NCI-H2227 (cell line): ENCODE measurements at regions not wholly inside any gene's neighbourhood (a gene's known extent, or its start where the extent isn't known, plus 50 kb on each side); places are given as distances from the start of the nearest gene placed in this dataset.
"Not testable (repeated sequence)": the region's sequence is repeated elsewhere in the genome, so short reads cannot be mapped to it uniquely, and the experiment has no call there.

Experiments
- DNase-seq: peaks from one replicate; lab custom pipeline; 2025; ENCODE audit not compliant: unreplicated experiment; lab: John Stamatoyannopoulos, UW

DNA sequence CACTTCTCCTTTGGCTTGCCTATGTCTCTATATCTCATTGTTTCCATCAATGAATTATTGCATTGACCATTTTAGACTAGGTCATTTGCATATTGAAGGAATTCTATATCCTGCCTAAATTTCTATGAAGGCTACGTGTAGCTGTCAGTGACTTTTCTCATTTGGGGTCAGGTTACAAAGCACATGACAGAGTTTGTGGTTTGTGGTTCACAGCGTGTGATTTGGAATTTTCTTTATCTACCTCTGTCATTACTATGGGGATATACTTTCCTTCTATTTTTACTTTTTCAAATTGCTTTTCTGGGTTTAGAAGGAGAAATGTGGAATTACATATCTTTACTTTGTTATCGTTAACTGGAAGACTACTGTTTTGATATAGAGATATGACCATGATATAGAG, 317.3 kb upstream of the CFAP20DC start:
- no peak for DNase-seq

DNA sequence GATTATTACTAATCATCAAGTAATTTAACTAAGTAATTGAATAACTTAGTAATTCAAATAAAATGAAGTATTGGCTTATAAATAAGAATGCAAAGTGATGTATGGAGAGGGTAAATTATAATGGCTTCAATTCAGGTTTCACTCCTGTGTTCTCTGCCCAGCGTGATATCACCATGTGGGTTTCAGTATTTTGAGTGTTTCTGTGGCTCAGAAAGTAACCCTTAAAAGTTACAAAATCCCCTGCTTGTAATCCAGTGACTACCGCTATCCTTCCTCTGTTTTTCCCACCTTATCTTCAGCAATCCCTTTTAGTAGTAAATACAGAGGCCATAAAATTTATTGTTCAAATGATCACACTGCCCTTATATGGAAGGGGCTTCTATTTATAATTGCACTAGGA, 316.4 kb upstream of the CFAP20DC start:
- DNase-seq, result no peak

DNA sequence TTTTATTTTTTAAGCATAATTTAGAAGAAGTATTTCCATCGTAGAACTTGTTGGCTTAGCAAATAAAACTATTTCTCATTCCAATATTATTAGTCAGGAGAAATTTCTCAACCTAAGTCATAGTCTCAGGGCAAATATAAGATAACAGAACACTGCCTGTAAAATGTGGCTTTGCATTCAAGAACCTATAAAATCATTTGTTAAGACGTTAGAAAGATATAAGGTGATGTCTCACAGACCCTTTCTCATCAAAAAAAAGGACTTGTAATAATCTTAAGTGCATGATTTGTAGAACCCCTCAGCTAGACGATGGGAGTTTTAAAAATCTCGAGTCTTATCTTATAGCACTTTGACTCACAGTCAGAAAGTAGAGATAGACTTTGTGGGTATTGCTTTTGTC, 314.7 kb upstream of the CFAP20DC start:
- no peak for DNase-seq

DNA sequence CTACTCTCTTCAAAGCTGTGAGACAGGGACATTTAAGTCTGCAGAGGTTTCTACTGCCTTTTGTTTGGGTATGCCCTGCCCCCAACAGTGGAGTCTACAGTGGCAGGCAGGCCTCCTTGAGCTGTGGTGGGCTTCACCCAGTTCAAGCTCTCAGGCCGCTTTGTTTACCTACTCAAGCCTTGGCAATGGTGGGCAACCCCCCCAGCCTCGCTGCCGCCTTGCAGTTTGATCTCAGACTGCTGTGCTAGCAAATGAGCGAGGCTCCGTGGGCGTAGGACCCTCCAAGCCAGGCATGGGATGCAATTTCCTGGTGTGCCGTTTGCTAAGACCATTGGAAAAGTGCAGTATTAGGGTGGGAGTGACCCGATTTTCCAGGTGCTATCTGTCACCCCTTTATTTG, 310.5 kb upstream of the CFAP20DC start:
- DNase-seq, result not testable (repeated sequence)

DNA sequence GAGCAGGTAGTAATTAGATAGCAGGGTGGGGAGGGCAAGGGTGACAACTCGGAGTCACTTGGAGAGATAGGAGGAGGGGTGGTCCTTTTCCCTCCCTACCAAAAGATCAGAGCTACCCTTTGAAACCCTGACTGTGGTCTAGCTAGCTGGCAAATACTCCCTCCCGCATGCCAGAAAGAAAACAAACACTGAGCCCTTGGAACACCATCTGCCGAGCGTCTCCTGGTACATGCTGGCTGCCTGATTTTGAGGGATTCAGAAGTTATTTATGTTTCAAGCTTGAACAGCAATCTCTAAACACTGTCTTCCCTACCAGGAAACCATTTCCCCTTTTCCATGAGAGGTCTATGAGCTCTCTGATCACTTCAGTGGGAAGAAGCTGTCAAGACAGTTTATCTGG, 291.6 kb upstream of the CFAP20DC start:
- no peak for DNase-seq

DNA sequence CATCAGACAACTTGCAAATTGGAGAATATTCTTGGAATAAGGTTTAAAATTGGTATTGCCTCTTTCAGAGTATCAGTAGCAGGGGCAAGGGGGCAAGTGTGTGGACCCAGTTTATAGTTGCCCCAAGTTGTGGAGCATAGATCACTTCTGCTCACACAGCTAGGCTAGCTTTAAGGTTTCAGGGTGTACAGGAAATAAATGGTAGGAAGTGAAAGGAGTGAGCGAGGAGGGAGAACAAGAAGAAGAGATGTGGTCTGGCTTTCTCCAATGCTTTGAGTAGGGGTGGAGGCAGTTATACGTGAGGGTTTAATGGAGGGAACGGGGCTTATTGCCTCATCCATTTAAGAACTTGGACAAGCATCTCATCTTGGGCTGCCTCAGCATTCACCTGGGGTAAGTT, 290.0 kb upstream of the CFAP20DC start:
- no peak for DNase-seq

DNA sequence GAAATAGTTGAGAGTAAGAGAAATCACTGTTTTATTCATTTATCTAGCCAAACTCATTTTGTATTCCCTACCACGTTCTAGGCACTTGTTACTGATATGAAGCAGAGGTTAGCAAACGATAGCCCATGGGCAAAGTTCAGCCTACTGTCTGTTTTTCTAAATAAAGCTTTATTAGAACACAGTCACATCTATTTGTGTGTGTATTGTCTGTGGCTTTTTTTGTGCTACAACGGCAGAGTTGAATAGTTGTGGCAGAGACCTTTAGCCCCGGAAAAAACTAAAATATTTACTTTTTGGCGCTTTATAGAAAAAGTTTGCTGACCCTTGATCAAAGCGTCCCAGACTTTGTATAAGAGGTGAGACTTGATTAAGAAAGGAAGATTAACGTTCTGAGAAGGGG, 289.1 kb upstream of the CFAP20DC start:
- no peak for DNase-seq

DNA sequence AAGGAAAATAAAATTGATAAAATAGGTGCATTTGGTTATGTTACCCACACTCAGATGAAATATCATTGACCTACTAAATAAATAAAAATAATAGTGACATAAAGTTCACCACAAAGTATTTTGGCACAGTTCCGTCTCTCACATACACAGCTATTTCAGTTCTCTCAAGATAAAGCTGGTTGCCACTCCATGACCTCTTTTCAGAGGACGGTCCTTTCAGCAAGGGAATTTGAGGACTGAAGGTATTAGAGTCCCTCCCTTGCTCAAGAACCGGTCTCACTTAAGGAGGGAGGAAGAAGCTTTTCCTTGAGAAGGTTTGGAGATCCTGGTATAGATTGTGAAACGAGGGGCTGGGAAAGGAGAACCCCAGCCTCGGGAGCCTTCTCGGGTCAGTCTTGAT, 285.5 kb upstream of the CFAP20DC start:
- no peak for DNase-seq

DNA sequence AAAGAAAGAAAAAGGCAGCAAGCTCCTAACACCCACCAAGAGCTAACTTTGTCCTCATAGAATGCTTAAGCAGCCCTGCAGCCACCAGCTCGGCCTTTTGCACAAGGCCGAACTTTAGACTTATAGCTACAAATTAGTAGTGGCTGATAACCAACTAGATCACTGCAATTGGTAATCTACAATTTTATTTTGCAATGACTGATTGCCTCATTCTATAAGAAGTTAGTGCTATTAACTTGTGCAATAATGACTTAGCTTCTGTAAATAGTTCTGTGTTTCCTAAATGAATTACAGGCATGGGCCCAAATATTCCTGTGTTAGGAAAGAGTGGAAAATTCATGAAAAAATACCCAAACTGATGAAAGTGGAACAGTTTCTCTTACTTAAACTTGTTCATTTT, 284.8 kb upstream of the CFAP20DC start:
- DNase-seq, result no peak

DNA sequence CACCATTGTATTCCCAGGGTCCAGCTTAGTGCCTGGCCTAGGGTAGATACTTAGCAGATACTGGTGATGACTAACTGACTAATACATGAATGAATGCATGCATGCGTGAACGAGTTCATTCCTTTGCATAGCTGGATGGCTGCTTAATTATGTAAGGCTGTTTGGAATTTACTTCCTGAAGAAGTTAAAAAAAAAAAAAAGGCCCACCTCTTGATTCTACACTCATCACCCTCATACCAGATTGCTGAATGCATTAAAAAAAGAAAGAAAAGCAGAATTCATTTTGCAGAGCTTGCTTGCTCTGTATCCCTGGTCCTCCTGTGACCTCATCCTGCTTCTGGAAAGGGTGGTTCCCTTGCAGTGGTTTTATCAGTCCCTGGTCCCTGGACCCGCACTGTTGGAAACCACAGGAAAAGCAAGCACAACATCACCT, 277.6 kb upstream of the CFAP20DC start:
- DNase-seq, result no peak

DNA sequence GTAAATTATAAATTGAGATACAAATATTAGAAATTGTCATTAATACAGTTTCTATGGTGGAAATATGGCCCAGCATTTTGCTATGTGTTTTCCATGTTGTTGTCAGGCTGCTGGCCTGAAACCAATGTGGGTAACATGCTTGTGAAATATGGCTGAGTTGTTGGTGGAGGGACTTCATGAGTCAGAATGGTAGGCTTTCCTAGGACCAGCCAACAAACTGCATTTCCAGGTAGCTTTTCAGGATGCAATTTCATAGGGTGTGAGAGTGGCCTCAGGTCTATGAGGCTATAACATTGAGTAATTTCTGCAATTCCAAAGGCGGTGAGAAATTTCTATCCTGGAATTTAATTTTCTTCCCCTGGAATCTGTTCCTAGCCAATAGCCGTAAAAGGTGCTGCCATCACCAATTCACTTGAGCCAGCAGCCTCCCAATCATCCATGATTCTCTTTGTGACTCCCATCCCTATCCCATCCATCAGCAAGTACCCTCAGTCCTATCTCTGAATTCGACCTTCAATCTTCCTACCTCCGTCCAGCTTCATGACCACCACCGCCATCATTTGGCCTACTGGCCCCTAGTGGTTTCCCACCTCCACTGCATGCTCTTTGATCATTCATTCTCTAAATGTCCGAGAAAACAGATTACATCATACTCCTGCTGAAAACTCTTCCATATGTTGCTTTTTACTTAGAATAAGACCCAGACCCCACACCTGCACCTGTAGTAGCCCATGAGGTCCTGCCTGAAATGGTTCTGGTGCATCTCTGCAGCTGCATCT, 276.6 kb upstream of the CFAP20DC start:
- DNase-seq, result no peak

DNA sequence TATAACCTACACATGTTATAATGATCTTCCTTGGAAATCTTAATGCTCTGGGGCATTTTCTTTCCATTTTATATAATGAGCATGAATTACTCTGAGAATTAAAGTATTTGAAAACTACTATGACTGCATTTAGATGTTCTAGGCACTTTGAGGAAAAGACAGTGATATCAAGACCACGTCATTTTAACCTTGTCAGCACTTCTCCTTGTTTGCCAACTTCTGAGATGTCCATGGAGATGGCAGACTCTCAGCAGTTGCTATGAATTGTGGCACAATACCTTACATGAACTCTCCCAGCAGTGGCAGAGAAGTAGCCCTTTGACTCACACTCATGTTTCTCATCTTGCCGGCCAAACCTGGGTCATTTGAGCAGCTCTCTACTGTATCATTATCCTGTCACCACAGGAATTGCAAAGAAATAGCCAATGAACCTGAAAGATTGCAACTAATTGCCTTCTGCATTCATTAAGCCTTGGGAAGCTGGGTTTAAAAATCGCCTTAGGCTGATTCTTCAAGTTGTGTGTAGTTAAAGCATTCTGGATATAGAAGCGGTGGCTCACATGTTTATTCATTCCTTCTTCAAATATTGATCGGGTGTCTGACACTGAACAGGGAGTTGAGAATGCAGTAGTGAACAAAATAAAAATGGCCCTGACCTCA, 272.2 kb upstream of the CFAP20DC start:
- peak; percentile 26 for DNase-seq

DNA sequence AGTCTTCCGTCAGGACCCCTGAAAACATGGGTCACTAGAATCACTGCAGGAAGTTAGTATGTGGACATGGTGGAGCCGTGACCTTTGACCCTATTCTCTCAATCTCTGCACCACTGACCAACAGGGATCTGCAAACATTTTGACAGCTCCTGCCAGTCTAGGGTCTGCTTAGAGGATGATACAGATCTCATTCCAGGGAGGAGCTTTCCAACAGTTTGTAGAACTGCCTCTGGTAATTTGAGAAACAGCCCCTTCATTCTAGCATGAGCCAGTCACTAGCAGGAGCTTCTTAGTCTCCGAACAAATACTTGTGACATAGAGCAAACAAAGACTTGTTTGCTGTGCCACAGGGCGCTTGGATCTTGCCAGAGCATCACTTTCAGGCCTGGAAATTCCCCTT, 270.3 kb upstream of the CFAP20DC start:
- no peak for DNase-seq

DNA sequence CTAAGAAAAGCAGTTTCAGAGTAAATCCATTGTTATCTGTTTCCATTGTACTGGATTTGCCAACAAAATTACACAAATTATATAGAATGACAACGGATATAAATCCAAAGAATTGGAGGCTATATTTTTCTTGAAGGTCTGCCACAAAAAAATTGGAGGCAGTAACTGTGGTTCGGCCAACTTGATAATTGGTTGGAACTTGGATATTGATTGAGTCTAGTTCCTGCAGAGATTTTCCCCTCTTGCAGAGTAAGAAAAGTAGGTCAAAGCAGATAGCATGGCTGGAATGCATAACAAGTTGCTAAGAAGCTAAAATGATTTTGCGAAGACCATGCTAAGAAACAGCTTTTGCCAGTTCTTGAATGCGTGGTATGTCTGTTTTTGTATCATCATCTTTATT, 269.6 kb upstream of the CFAP20DC start:
- no peak for DNase-seq

DNA sequence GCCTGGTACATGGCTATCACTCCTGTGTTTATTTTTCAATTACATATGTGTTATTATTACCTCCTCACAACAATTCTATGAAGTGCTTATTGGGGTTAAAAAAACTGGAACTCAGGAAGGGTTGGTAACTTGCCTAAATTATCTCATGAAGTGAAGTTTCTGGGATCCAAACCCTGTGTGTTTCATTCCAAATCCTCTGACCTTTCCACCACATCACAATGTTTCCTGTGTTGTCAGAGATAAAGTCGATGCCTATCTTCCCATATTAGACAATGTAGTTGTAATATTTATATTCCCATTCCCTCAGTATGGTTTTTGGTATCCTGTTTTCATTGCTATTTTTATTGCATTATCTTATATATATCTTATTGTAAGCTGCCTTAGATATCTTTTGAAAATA, 269.1 kb upstream of the CFAP20DC start:
- no peak for DNase-seq

DNA sequence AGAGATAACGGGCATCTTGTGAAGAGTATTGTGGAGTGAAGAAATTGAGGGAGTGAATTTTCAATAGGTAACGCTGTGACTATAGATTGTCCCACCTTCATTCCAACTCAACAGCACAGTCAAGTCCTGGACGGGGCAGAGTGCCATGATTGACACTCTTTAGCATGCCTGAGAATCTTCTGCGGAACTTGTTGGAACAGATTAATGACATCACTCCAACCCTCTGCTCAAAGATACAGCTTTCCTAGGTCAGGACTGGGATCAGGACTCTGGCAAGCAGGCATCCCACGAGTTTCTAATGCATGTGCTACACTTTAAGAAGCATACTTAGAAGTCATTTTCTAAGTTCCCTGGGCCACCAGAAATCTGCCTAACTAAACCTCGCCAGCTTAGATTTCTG, 267.6 kb upstream of the CFAP20DC start:
- no peak for DNase-seq

DNA sequence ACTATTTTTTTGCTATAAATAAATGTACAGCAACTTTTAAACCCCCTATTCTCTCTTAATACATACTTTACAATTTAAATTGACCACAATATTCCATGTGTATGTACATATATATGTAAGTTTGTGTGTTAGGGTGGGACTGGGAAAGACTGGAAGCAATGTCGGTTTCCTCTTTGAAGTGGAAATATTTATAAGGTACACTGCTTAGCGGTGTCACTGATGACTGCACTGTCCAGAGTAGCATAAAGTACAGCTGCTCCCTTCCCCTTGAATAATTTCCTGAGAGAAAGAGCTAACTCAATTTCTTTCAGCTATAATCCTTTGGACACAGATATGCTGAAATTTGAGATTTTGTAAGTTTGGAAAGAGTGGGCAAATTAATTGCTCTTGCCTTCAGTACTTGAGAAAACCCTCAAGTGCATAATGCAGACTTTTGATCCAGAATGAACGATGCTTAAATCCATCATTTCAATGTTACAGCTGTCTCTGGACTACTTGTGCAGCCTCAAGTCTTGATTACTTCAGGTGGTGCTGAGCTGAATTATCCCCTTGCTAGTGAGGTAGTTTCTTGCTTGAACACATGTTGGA, 267.0 kb upstream of the CFAP20DC start:
- DNase-seq, result no peak

DNA sequence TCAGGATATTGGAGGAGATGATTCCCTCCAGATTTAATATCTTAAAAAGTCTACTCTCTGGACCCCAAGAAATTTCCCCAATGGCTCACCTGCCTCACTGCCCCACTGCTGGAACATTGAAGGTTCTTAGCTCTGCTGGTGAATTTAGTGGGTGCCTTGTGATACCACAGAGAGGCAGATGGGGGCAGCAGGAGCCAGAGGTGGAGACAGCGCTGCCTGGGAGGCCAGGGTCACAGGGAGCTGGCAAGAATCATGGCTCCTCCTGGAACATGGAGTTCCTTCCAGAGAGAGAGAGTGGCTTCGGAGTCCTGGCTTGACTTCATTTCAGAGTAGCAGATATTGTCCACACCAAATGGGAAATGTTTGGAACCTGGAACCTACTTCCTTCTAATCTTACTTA, 263.5 kb upstream of the CFAP20DC start:
- DNase-seq, result peak; percentile 0

DNA sequence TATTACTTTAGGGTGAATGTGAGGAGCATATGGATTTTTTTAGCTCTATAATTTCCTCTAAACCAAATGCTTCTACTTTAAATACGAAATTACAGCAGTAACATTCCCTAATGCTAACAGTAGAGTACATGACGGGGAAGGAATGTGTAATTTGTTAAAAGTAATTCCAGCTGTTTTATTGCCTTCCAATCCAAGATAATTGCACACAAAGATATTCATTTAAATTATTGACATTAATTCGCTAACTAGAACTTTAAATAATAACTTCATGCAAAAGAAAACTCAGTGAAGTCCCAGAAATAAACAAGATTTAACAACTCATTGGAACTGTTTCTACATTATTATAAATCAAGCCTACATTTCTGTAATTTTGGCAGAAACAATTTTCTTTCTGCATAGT, 261.4 kb upstream of the CFAP20DC start:
- DNase-seq, result no peak

DNA sequence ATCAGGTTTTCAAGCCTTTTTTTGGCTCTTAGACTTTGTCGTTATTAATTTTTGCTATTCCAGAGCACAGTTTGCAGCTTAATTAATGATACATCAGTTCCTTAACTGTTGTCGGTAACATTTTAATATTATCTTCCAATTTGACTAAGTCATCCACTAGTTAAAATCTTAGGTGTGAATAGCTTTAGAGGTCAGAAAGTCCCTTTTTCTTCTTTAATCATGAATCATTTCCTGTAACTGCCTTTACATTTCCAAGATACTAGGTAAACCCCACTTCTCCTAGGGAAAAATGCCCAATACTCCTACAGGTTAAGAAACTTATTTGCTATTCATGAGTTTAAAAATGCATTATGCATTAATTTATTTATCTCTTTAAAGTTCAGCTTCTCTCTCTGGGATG, 260.9 kb upstream of the CFAP20DC start:
- DNase-seq, result no peak

DNA sequence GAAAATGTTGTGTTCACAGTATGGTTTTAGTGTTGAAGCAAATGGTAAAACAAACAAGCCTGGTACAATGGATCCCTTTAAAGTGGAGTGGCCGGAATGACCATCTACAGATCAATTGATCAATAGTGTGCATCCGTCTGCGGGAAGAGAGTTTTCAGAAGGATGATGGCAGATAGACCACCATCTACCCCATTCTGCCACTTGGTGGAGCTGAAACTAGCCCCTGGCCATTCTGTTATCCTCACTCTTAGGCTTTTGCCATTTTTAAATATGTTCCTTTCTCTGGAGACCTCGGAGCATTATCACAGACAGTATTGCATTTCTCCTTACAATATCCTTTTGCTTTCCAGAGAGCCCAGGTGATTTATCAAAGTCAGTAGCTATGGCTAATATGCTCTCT, 258.9 kb upstream of the CFAP20DC start:
- DNase-seq, result peak; percentile 0

DNA sequence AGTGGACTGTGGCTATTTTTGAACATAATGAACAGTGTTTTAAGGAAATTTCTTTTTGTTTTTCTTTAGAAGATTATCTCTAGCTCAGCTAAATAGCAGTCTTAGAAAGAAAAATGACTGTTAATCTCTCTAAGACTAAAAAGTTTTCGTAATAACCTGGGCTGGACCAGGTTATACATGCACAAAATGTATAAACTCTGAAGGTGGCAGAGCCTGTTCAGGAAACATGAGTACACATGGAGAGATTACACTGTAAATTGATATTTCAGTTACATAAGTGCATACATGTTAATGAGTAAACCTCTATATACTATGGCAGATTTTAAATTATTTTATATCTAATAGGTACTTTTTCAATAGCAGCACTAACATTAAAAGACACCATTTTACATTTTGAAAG, 258.2 kb upstream of the CFAP20DC start:
- DNase-seq, result no peak
